HEK293 (cell line): ENCODE measurements at regions not wholly inside any gene's neighbourhood (a gene's known extent, or its start where the extent isn't known, plus 50 kb on each side); places are given as distances from the start of the nearest gene placed in this dataset.

Source experiments
- CTCF ChIA-PET: fragments of 350-600 bp; formaldehyde crosslinking; extraction: SDS; loops from one replicate; lab custom pipeline; 2021; ENCODE audit warnings: antibody characterized with exemption; lab: Yijun Ruan, JAX
- POLR2A ChIA-PET: fragments of 300-600 bp; formaldehyde crosslinking; extraction: SDS; loops from one replicate; lab custom pipeline; 2020; ENCODE audit warnings: antibody characterized with exemption, inconsistent platforms; lab: Yijun Ruan, JAX
- H3K27ac ChIP-seq: fragments of 200-500 bp; sonication (Bioruptor generic); 2 replicates; pipeline ENCODE4 v1.5.1; 2014; ENCODE audit warnings: low read depth, low read length, control low read depth, inconsistent platforms; ENCODE audit errors: extremely low read depth
- H3K36me3 ChIP-seq, 2 experiments: fragments of 200-500 bp in 1 of 2; sonication (Bioruptor generic) in 1 of 2; 1 replicate in 1 of 2; 2 replicates in 1 of 2; pipeline ENCODE4 v1.5.1; 2014 to 2017; ENCODE audit warnings: inconsistent platforms in 2 of 2, low read length in 2 of 2; ENCODE audit not compliant: control insufficient read depth in 2 of 2, insufficient read depth in 1 of 2
- H3K4me1 ChIP-seq: fragments of 200-500 bp; sonication (Bioruptor generic); 2 replicates; pipeline ENCODE4 v1.5.1; 2014; ENCODE audit warnings: mild to moderate bottlenecking, low read length, inconsistent platforms; ENCODE audit not compliant: control insufficient read depth, insufficient read depth
- H3K4me3 ChIP-seq: 2 replicates; pipeline ENCODE4 v1.5.1; 2011; ENCODE audit warnings: low read depth, mild to moderate bottlenecking, control low read depth, low read length, moderate library complexity
- H3K9me3 ChIP-seq: fragments of 200-500 bp; sonication (Bioruptor generic); 2 replicates; pipeline ENCODE4 v1.5.1; 2014; ENCODE audit warnings: low read depth, low read length, inconsistent platforms; ENCODE audit not compliant: control insufficient read depth, insufficient read depth
- IKZF3 ChIP-seq: fragments of 450-650 bp; IDR thresholded peaks from 2 replicates; pipeline ENCODE4 v1.5.0; 2018; ENCODE audit warnings: missing biosample characterization, mild to moderate bottlenecking, missing genetic modification characterization, moderate library complexity
- OSR2 ChIP-seq: fragments of 450-650 bp; formaldehyde crosslinking; IDR thresholded peaks from 2 replicates; pipeline ENCODE4 v1.5.1; 2016; ENCODE audit warnings: missing biosample characterization, missing genetic modification characterization
- OVOL3 ChIP-seq: fragments of 450-650 bp; formaldehyde crosslinking; IDR thresholded peaks from 2 replicates; pipeline ENCODE4 v1.5.1; 2016; ENCODE audit warnings: missing biosample characterization, missing genetic modification characterization
- REST ChIP-seq: fragments of 450-650 bp; formaldehyde crosslinking; IDR thresholded peaks from 2 replicates; pipeline ENCODE4 v1.5.1; 2016; ENCODE audit warnings: missing biosample characterization, missing genetic modification characterization
- SP7 ChIP-seq: fragments of 450-650 bp; formaldehyde crosslinking; IDR thresholded peaks from 2 replicates; pipeline ENCODE4 v1.5.1; 2016; ENCODE audit warnings: missing biosample characterization, missing genetic modification characterization
- ZBTB1 ChIP-seq: fragments of 450-650 bp; formaldehyde crosslinking; IDR thresholded peaks from 2 replicates; pipeline ENCODE4 v1.5.1; 2016; ENCODE audit warnings: missing biosample characterization, missing genetic modification characterization
- ZBTB44 ChIP-seq: fragments of 450-650 bp; IDR thresholded peaks from 2 replicates; pipeline ENCODE4 v1.5.1; 2018; ENCODE audit warnings: missing biosample characterization, mild to moderate bottlenecking, missing genetic modification characterization
- ZBTB8A ChIP-seq: fragments of 450-650 bp; formaldehyde crosslinking; IDR thresholded peaks from 2 replicates; pipeline ENCODE4 v1.5.1; 2016; ENCODE audit warnings: missing biosample characterization, missing genetic modification characterization
- ZEB2 ChIP-seq: fragments of 450-650 bp; formaldehyde crosslinking; IDR thresholded peaks from 2 replicates; pipeline ENCODE4 v1.5.1; 2016; ENCODE audit warnings: missing biosample characterization, missing genetic modification characterization
- ZFP3 ChIP-seq: fragments of 450-650 bp; formaldehyde crosslinking; IDR thresholded peaks from 2 replicates; pipeline ENCODE4 v1.5.1; 2016; ENCODE audit warnings: low read depth, missing biosample characterization, missing genetic modification characterization
- ZFP41 ChIP-seq: fragments of 450-650 bp; formaldehyde crosslinking; IDR thresholded peaks from 2 replicates; pipeline ENCODE4 v1.5.1; 2016; ENCODE audit warnings: missing biosample characterization, missing genetic modification characterization, borderline replicate concordance
- ZFP69B ChIP-seq: fragments of 450-650 bp; formaldehyde crosslinking; IDR thresholded peaks from 2 replicates; pipeline ENCODE4 v1.5.1; 2016; ENCODE audit warnings: missing biosample characterization, missing genetic modification characterization
- ZNF112 ChIP-seq: fragments of 450-650 bp; formaldehyde crosslinking; IDR thresholded peaks from 2 replicates; pipeline ENCODE4 v1.5.0; 2017; ENCODE audit warnings: missing biosample characterization, missing genetic modification characterization
- ZNF18 ChIP-seq: fragments of 450-650 bp; formaldehyde crosslinking; IDR thresholded peaks from 2 replicates; pipeline ENCODE4 v1.5.1; 2016; ENCODE audit warnings: missing biosample characterization, missing genetic modification characterization
- ZNF23 ChIP-seq: fragments of 450-650 bp; formaldehyde crosslinking; IDR thresholded peaks from 2 replicates; pipeline ENCODE4 v1.5.1; 2016; ENCODE audit warnings: missing biosample characterization, missing genetic modification characterization, borderline replicate concordance
- ZNF280D ChIP-seq: fragments of 450-650 bp; formaldehyde crosslinking; IDR thresholded peaks from 2 replicates; pipeline ENCODE4 v1.5.1; 2016; ENCODE audit warnings: missing biosample characterization, missing genetic modification characterization
- ZNF580 ChIP-seq: fragments of 450-650 bp; formaldehyde crosslinking; IDR thresholded peaks from 2 replicates; pipeline ENCODE4 v1.5.1; 2016; ENCODE audit warnings: missing biosample characterization, missing genetic modification characterization
- ZNF76 ChIP-seq: fragments of 450-650 bp; formaldehyde crosslinking; IDR thresholded peaks from 2 replicates; pipeline ENCODE4; 2016; ENCODE audit warnings: low read depth, missing biosample characterization, missing genetic modification characterization, borderline replicate concordance
- ZNF837 ChIP-seq: fragments of 450-650 bp; formaldehyde crosslinking; IDR thresholded peaks from 2 replicates; pipeline ENCODE4 v1.5.1; 2016; ENCODE audit warnings: missing biosample characterization, missing genetic modification characterization
- ZSCAN16 ChIP-seq: fragments of 450-650 bp; formaldehyde crosslinking; IDR thresholded peaks from 2 replicates; pipeline ENCODE4 v1.5.1; 2016; ENCODE audit warnings: missing biosample characterization, missing genetic modification characterization

- no peaks in the 10 kb centered on the region for H3K4me1 ChIP-seq
- ChIA-PET POLR2A (no interaction called here), CTCF (no interaction called here)
- TF ChIP-seq OVOL3 (tag by site-specific recombination): no peak
- no peak for TF ChIP-seq ZNF837 (tag by site-specific recombination)
- TF ChIP-seq ZFP3 (tag by site-specific recombination): no peak
- TF ChIP-seq ZNF112 (tag by site-specific recombination): no peak
- no peak for TF ChIP-seq ZBTB1
- H3K36me3 ChIP-seq: no peaks in the 10 kb centered on the region
- H3K4me3 ChIP-seq: no peak overlapping the region
- no peak overlapping the region for H3K27ac ChIP-seq
- H3K9me3 ChIP-seq: no peaks in the 10 kb centered on the region
Observed at GRCh38 chr7:86592185-86592584, 51.5 kb upstream of the GRM3 start.

- no peak for TF ChIP-seq ZNF280D (tag by site-specific recombination)
- no peak for TF ChIP-seq ZFP69B (tag by site-specific recombination)
- TF ChIP-seq ZNF76 (tag by site-specific recombination): no peak
- TF ChIP-seq ZFP41 (tag by site-specific recombination): no peak
- TF ChIP-seq ZNF23: no peak
- CTCF ChIA-PET: no interaction called here
- H3K36me3 ChIP-seq: no peaks in the 10 kb centered on the region
- no peak overlapping the region for H3K4me3 ChIP-seq
- no peaks in the 10 kb centered on the region for H3K9me3 ChIP-seq
- H3K4me1 ChIP-seq: no peaks in the 10 kb centered on the region
- H3K27ac ChIP-seq: no peak overlapping the region
- POLR2A ChIA-PET: no interaction called here
Observed at GRCh38 chr7:86574006-86574405, 69.7 kb upstream of the GRM3 start.

- Histone ChIP-seq H3K27ac (no peak overlapping the region), H3K4me3 (no peak overlapping the region), H3K36me3 (no peaks in the 10 kb centered on the region), H3K4me1 (peaks cover 15% of the 10 kb centered on the region), H3K9me3 (no peaks in the 10 kb centered on the region)
- ChIA-PET POLR2A (no interaction called here), CTCF (no interaction called here)
- TF ChIP-seq ZSCAN16: no peak
- 0 out of 2 replicates have a peak, but pooled peaks have one; percentile 18 for TF ChIP-seq ZNF580 (tag by site-specific recombination)
- peak; percentile 68 for TF ChIP-seq SP7 (tag by site-specific recombination)
- peak; percentile 8; the same call in 1 of the 2 replicates for TF ChIP-seq ZBTB44 (tag by site-specific recombination)
- TF ChIP-seq OSR2 (tag by site-specific recombination): peak; percentile 38; the same call in 1 of the 2 replicates
- TF ChIP-seq ZEB2 (tag by site-specific recombination): peak; percentile 42; the same call in 1 of the 2 replicates
- peak; percentile 60; the same call in 1 of the 2 replicates for TF ChIP-seq IKZF3 (tag by site-specific recombination)
- TF ChIP-seq ZNF18: no peak
- 0 out of 2 replicates have a peak, but pooled peaks have one; percentile 19 for TF ChIP-seq ZBTB8A (tag by site-specific recombination)
- TF ChIP-seq REST: peak; percentile 70
Observed at GRCh38 chr7:86558680-86559501, 84.8 kb upstream of the GRM3 start.
